Inferior parietal cortex (tissue), 1 donor: ENCODE measurements at regions not wholly inside any gene's neighbourhood (a gene's known extent, or its start where the extent isn't known, plus 50 kb on each side); places are given as distances from the start of the nearest gene placed in this dataset.

Source experiments
- DNase-seq: peaks from one replicate; pipeline ENCODE4 v3.0.0-alpha.2; 2016; ENCODE audit errors: extremely low spot score

DNA sequence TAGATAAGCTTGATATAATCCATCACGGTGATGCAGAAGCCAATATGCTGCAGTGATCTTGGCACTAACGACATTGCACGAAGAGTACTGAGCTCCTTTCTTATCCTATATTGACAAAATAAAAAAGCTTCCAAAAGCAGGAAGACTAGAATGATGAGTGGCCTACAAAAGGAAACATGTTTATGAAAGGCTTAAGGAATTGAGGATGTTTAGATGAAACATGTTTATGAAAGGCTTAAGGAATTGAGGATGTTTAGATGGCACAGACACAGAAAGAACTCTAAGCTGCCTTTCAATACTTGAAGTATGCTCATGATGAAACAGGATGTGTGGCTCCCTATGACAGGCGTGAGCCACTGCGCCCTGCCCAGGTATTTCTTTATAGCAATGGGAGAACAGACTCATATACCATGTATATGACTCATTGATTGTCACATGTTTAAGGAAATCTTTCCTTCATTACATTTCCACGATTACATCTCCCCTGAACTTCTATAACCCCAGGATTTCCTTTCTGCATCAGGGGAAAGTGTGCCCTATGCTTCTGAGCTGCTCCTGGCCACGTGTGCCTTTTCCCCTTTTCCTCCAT, 690.8 kb upstream of the ARGLU1 start:
- no peak for DNase-seq

DNA sequence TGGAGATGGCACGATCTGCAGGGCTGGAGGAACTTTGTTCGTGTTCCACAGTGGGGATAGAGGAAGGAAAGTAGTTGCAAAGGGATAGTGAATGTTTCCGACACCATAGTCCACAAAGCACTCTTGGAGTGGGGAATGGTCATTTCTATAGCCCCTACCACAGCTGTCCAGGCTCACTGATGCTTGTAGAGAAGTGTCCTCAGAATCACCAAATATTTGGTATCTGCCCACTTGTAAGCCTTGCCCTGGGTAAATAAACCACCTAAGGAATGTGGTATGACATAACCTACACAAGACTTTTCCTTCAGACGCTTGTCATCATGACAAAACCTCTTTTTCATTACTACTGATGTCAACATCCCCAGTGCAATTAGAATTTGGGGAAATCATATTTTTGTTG, 686.5 kb upstream of the ARGLU1 start:
- no peak for DNase-seq

GRCh38 chr13:107252428-107252827, 684.5 kb upstream of the ARGLU1 start:
- DNase-seq: no peak

GRCh38 chr13:107252021-107252420, 684.1 kb upstream of the ARGLU1 start:
- no peak for DNase-seq

DNA sequence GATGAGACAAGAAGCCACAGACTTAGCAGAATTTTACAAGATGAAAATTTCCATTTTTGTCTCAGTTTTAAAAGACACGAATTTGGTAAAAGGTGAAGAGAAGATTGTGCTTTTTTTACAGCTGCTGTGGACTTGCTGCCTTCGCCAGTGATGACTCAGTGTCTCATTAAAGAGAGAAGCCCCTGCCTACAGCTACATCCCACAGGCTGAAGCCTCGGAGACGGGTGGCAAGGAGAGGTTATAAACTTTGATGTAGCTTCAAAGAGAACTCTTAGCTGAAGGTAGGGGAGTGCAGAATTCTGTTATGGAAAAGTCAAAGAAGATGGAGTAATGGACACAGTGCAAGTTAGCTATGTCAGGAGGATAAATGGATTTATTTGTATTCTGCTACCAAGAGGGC, 683.4 kb upstream of the ARGLU1 start:
- peak; percentile 23 for DNase-seq

DNA sequence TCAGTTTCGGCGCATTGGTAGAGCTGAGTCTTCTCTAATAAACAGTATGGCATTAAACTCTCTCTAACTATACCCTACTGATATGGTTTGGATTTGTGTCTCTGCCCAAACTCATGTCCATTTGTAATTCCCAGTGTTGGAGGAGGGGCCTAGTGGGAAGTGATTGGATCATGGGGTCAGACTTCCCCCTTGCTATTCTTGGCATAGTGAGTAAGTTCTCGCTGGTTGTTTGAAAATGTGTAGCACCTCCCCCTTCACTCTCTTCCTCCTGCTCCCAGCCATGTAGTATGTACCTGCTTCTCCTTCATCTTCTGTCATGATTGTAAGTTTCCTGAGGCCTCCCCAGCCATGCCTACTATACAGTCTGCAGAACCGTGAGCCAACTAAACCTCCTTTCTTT, 682.7 kb upstream of the ARGLU1 start:
- no peak for DNase-seq

GRCh38 chr13:107244241-107244640, 676.3 kb upstream of the ARGLU1 start:
- DNase-seq: no peak

DNA sequence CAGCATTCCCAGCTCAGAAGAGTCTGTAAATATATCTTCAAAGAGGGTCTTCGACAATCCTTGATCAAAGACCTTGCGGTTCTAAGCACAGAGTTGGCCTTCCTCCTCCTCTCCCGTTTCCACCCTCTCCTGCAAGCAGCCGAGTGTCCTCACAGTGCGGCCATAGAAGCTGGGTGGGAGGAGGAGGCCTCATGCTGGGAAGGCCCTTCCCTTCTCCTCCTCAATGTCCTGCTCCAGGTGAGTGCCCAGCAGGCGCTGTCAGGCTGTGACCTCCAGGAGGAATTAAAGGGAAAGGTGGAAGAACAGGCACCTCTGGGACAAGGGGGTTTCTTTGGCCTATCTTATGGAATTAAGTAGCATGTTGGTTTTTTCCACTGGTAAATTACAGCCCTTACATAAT, 674.2 kb upstream of the ARGLU1 start:
- no peak for DNase-seq

- no peak for DNase-seq
Observed at GRCh38 chr13:107241381-107241780, 673.4 kb upstream of the ARGLU1 start.

DNA sequence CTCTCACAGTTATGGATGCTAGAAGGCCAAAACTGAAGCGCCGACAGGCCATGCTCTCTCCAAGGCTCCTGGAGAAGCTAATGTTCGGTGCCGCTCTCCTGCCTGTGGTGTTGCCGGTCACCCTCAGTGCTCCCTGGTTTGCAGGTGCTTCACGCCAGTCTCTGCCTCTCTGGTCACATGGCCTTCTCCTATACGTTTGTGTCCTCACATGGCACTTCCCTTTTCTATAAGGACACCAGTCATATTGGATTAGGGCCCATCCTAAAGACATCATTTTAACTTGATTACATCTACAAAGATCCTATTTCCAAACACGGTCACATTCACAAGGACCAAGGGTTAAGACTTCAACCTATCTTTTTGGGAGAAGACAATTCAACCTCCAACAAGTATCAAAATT, 671.3 kb upstream of the ARGLU1 start:
- no peak for DNase-seq

DNA sequence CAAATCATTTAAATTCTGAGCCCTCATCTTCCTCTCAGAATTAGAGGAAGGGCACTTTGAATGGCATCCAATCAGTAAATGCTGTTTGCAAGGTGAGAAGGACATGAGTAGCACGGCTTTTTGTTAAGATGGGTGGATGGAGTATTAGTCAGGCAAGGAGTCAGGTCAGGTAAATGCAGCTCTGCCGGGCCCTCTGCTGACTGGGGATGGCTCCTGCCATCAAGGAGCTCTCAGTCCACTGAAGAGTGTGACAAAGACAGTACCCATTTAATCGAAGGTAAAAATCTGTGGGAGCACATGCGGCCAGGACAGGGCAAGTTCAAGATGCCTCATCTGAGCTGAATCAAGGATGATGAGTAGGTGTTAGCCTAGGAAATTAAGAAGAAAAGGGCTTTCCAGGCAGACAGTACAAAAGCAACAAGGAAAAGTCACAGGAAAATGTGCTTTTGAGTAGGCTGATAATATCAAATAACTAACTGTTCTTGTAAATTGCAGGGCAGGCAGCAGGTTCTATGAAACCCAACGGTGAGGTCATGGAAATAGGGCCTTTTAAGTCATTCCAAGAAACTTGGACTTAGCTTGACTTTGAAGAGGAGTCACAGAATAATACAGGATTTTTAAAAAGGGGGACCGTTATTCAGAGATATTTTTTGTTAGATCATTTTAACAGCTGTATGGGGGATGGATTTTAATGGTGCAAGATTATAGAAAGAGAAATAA, 670.5 kb upstream of the ARGLU1 start:
- no peak for DNase-seq

GRCh38 chr13:107234319-107235073, 666.6 kb upstream of the ARGLU1 start:
- DNase-seq: peak; percentile 25

DNA sequence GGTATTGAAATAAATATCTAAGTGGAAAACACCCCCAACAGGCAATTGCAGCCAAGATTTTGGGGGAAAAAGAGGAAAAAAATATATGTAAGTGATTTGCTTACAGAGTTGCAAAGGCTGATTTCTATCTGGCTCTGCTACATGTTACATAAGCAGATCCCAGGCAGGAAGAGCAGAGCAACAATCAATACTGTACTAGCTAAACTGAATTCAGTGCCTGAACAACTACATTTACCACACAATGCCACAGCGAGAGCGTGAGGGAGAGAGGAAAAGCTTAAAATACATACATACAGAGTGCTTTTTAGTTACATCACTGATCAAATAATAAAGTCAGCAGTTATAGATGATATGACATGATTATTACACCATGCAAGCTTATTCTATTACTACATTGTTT, 665.6 kb upstream of the ARGLU1 start:
- peak; percentile 44 for DNase-seq

DNA sequence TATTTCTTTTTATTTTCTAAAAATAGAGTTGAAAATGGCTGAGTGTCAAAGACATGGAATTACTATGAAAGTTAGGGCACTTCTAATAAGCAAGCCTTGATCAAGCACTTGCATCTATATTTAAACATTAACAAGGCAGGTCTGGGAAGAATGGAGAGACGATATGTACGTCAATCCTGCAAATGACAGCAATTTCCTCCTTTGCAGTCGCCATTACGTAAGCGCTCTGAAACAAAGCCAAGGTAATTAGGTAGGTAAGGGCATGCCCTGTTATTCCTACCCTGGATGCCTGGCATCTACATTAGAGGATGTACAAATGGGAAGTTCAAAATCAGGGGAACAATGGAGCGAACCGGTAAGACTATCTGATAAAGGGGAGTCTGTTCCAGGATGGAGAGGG, 664.0 kb upstream of the ARGLU1 start:
- no peak for DNase-seq

DNA sequence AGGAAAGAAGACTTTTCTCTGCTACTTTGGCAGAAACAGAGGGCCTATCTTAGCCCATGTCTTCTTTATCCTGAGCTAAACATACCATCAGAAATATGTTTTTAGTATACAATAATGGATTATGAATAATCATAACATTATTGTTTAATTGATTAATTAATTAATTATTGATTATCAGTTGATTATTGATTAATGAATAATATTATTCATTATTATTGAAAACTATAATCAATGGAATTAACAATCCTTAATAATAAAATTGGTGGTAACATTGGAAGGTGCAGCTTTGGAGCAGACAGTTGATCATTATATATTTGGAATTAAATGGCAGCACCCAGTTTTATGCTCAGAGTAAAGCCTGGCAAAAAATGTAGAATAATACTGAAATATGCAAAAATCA, 655.9 kb upstream of the ARGLU1 start:
- no peak for DNase-seq

GRCh38 chr13:107222597-107222996, 654.7 kb upstream of the ARGLU1 start:
- DNase-seq: no peak

DNA sequence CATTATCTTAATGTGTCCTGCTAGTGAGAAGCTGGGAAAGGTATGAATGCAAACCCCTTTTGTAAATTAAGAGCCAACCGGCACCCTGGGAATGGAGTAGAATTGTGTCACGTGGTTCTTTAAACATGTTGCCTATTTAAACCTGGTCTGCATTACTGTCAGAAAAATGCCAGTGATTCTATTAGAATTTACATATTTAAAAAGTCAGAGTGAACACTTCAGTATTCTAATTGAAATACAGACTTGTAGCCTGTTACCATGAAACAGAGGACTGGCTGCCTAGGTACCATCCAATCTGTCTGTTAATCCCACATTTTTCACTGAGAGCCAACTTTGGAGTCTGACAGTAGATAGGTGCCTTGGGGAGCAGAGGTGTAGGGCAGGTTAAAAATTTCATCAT, 652.3 kb upstream of the ARGLU1 start:
- DNase-seq: no peak

- DNase-seq: no peak
Observed at GRCh38 chr13:107217251-107217650, 649.3 kb upstream of the ARGLU1 start.

GRCh38 chr13:107216046-107216755, 648.3 kb upstream of the ARGLU1 start:
- DNase-seq: no peak

GRCh38 chr13:107211073-107211472, 643.1 kb upstream of the ARGLU1 start:
- DNase-seq: peak; percentile 98

DNA sequence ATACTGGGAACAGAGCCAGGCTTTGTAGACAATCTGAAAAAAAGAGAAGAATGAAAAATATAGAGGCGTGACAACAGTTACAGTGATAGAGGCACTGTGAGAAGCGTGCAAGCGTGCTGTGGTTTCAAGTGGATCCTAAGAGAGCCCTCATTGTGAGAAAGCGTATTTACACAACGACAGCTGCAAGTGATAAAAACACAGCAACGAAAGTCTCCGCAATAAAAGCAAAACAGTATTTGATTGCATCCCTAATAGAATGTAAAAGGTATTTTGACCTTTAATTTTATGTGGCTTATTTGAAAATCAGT, 642.7 kb upstream of the ARGLU1 start:
- DNase-seq: no peak

GRCh38 chr13:107209824-107210722, 642.1 kb upstream of the ARGLU1 start:
- DNase-seq: no peak
